GM18520 (cell line): ENCODE measurements at regions not wholly inside any gene's neighbourhood (a gene's known extent, or its start where the extent isn't known, plus 50 kb on each side); places are given as distances from the start of the nearest gene placed in this dataset.

Experiments
- ATAC-seq: cut with Tn5 transposase; IDR thresholded peaks from one replicate; pipeline ENCODE4 v1.9.1; 2021; ENCODE audit not compliant: unreplicated experiment

DNA sequence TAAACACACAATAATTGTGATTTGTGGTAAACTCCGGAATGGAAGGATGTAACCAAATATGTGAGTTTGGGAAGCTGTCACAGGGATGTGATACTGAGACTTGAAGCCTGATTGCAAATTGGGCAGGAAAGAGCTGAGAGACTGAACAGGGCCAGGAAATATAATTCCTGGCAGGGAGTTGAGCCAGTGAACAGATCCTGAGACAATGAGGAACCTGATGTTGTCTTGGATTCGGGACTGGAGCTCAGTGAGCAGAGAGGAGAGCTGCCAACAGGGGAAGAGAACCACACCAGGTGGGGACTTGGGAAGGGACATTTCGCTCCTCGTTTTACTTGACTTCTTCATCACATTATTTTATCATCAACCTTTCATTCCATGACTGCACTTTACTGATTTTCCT lies 386.0 kb downstream of the TLL1 start:
- ATAC-seq: no peak

DNA sequence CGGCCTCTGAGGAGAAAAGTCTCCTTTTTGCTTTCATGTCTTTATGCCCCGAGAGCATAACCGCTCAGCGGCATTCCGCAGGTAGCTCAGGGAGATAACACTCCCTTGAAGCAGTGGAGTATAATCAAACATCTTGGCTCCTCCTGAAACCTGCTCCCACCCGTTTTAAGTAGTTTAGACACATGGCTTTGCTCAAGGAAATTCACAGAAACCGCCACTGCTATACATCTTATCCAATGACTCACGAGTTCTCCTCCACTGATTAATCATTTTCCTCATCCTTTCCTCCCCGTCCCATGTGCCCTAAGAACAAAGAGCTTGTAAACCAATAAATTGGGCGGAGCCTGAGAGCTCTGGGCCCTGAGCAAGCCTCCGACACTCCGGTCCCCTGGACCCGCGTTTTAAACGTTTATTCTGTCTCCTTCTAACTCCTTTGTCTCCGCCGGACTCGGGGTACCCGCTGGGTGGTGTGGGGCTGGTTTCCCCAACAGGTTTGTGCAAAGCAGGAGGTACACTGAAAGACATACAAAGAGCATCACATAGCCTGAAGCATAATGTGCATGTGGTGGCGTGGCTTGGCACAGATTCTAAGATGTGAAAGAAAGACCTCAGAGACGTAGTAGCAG lies 401.2 kb downstream of the TLL1 start:
- ATAC-seq: no peak

DNA sequence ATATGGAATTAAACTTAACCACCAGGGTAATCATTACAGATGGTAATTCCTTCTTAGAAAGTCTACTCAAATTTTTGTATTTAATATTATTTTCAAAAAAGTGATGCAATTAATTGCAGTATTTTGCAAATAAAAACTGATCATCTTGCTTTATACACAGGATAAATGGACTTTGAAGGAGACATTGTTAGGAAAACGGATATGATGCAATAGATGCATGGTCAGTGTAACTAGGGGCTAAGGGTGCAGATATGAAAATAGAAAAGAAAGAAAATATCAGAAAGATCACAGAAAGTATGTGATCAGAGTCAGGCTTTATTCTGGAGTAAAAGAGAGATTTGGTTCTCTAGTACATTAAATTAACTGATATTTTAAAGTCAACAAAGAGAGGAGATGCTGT lies 401.7 kb downstream of the TLL1 start:
- no peak for ATAC-seq

DNA sequence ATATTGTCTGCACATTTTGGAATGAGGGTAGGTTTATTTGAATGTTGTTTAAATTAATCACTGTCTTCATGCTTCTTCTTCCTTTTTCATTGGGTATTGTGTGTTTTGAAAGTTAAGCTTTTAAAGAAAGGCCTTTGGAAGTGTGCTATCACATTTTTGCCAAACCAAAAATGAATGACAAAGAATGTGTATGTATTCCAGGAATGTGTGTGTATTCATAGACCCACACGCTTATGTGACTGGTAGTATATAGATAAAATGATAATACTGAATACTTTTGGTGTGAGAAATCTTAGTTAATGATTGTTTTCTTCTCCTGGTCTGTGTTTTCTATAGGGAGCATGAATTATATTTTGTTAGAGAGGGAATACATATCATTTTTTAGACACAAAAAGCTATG lies 404.4 kb downstream of the TLL1 start:
- ATAC-seq: no peak

DNA sequence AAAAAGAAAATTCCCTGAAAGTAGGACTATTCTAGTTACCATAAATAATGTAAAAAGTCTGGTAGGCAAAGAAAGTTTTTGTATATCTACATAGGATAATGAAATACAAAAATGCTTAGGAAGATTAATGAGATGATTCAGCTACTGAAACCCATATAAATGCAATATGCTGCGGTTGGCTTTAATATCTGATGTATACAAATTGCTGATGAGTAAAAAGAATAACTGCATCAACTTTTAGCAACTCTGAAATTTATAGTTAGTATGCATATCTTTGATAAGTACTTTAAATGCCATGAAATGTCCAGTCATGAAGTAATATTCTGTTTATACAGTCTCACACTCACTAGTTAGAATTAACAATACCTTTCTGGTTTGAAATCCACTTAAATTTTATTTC lies 404.8 kb downstream of the TLL1 start:
- ATAC-seq: no peak

DNA sequence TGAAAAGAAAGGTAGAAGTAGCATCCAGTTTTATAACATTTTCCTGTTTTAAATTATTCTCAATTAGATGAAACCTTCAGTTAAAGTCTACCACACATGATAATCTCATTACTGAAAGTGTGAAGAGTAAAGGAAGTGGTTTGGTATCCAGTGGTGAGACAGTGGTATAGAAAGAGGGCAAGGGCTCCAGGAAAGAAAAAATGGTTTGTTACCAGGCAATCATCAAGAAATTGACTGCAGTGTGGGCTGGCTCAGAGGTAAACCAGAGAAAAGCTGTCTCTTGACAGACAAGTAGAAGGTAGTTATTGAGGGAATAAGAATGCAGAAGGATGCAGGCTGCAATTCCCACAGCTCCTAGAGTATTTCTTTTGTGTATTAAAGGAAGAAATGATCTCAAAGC lies 406.2 kb downstream of the TLL1 start:
- no peak for ATAC-seq

DNA sequence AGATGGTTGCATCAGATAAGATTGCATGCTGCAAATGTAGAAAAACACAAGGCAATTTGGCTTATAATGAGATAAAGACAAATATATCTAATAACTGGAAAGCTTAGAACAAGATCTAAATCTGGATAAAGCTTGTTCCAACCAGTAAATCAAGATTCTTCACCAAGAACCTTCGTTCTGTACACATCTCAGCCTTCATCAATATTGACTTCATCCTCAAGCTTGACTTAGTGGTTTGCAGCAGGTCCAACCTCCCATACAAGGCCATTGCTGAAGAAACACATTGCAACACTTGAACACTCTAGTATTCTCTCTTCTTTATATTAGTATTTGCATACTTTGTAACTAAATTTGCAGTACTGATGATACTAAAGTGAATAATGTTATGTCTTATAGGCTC lies 407.6 kb downstream of the TLL1 start:
- no peak for ATAC-seq

DNA sequence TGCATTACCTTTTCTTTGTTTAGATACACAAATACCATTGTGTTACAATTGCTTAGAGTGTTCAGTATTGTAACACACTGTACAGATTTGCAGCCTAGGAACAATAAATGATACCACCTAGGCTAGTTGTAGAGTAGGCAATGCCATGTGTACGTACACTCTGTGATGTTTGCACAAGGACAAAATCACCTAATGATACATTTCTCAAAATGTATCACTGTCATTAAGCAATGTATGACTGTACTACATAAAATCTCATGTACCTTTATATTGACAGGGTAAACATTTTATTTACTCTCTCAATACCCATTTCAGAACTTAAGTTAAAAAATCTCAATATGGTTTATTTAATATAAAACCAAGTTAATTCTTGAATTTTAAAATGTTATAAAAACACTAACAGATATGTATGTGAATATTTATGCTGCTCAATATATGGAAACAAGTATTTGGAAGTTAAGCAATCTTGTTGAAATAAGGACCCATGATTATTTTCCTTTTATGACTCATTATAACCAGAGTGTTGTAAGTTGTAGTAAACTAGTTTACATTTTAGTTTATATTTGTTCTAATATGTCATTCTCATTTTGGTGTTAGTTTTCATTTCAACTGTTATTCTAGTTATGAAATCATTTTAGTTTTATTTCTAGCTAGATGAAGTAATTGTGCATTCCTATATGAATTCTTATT lies 409.2 kb downstream of the TLL1 start:
- ATAC-seq: no peak

DNA sequence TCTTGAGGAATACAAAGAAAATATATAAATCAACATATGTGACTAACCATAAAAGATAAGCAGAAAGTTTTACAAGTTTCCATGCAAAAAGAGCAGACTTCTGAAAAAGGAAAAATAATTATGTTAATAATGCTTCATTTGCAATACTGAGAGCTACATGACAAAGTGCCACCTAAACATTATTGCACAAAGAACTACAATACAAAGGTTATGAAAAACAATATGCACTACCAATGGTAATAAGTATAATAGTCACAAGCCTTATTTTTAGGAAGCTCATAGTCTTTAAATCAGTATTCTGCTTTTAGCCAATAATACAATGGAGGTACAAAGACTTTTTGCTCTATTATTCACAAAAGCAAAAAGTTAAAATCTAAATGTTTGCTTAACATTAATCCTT lies 411.2 kb downstream of the TLL1 start:
- ATAC-seq: no peak

DNA sequence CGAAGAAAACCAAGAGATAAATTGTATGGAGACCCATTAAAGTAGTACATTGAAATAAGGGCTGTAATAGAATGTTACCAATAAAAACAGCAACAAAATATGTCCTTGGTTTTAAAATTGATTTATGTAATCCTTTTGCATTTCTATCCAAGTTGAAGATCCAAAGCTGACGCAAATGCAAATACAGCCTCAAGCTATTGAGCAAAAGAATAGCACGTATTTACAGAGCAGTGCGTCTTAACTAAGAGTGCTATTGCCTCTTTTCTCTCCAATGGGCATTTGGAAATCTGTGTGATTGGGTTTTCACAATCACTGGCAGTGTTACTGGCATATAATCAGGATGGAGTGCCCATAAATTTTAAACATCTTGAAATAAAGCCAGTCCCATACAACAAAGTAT lies 417.4 kb downstream of the TLL1 start:
- no peak for ATAC-seq

DNA sequence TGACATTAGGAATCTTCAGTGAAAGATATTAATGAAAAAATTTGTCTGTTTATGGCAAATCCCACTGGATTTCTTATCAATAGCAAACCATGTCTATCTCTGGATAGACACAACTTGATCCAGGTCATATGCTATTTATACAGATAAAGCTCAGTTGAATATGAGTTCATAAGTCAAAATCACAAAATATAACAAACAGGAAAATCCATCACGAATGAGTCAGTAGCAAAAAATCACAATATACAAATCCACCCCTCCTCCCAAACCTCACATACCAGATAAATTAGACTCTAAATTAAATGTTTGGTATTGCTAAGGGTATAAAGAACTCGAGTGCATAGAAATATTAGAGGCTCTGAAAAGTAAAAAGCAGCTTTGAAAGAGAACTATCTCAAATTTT lies 420.5 kb downstream of the TLL1 start:
- ATAC-seq: no peak

DNA sequence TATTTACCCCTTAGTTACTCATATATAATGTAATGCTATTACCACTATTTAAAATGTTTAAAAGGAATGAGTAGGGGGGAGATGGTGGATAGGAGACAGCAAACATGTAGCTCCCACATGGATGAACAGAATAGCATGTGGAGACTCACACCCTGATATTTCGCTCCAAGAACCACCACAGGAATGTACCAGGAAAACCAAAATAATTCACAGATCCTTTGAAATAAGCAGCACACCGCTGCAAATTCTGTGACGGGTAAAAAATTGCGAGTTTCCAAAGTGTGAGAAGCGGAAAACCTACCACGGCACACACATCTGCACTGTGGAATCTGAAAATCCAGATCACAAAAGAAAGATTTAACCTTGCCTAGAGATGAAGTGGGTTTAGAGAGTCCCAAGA lies 428.2 kb downstream of the TLL1 start:
- no peak for ATAC-seq

DNA sequence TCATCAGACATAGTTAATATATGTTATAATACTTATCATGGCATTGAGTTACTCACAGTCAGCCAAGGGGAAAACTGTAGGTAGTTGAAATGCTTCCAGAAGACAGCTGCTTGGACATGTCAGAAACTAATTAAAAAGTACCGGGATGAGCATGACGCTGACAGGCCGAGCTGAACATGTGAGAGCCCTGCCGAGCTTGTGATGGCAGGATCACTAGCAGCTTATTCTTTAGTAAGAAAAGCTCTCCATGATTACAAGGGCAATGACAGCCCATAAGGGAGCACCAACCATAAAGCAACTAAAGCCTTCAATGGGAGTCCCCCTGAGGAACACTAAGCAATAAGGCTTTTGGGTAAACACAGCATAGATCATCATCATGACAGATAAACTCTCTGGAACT lies 435.6 kb downstream of the TLL1 start:
- no peak for ATAC-seq

DNA sequence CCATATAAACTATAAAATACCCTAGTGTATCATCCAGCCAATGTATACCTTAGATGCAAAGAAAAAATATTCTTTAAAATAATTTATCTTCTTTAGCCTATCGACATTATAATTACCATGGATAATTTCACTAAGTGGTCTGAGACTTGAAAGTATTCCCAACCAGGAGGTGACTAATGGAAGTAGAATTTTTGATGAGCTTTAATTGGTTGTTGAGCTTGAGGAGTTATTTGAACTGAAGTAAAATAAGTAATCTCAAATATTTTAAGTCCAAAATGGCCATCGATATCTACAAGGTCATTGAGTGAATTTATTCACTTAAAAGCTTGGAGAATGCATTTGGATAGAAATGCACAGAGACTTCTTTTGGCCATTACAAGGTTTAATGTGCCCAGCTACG lies 436.2 kb downstream of the TLL1 start:
- no peak for ATAC-seq

DNA sequence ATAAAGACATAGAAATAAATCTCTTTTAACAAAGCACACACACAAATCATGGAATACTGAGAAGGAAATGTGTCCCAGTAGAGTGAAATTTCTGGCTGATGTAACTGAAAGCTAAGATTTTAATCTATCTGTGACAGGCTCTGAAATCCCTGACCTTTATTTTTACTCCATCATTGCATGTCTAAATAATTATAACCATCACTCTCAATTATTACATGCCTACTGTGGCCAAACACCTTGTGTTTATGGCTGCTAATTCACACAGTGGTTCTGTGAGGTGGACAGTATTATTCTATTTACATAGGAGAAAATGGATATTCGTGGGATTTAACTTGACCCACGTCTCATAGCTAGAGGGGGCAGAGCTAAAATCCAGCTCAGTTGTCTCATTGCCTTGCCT lies 438.1 kb downstream of the TLL1 start:
- no peak for ATAC-seq

DNA sequence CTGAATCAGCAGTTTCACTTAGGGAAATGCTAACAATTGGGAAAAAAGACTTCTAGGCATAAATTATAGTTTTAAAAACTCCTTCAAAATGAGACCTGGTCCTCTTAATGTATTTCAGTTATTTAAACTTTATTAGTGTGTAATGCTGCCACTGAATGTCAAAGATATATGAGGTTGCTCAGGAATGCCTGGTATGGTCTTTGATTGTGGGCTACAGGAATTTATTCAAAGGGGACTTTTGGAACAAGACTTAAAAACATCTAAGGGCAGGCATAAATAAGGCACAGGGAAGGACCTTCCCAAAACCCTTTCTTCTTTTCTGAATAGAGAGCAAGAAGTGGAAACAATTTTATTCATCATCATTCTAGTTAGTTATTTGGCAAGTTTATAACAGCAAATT lies 439.1 kb downstream of the TLL1 start:
- no peak for ATAC-seq

DNA sequence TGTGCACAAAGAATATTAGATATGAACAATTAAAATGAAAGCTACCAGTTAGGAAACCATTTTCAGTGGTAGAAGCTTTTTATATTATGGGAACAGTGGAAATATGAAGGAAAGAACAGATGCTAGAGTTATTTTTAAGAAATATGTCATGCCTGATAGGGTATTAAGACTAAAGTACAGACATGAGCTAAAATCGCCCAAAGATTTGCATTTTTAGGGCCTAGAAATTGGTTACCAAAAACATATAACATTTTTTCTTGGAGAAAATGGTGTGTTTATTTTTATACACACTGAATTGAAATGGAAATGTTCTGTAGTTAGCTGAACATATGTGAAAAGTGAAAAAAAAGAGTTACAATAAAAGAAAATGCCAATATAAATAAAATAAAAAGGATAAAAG lies 441.9 kb downstream of the TLL1 start:
- ATAC-seq: no peak

DNA sequence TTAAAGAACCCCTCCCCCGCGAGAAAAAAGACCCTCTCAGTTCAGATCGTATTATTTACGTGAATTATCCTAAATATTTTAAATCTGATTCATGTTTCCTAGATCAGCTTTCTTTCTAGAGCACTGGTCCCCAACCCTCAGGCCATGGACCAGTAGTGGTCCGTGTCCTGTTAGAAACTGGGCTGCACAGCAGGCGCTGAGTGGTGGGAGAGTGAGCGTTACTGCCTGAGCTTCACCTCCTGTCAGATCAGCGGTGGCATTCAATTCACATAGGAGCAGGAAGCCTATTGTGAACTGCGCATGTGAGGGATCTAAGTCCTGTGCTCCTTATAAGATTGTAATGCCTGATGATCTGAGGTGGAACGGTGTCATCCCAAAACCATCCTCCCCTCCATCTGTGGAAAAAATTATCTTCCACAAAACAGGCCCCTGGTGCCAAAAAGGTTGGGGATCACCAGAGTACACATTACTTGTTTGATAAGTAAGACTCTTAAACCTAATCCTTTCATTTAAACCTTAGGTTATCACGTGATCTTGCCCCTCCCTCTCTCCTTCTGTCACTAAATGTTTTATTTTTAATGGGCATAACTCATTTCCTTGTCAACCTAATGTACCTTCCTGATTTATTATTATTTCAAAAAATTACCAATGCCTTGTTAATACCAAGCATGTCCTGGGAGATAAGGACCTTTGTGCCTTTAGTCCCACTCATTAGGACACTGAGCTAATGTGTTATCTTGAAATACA lies 442.9 kb downstream of the TLL1 start:
- no peak for ATAC-seq

DNA sequence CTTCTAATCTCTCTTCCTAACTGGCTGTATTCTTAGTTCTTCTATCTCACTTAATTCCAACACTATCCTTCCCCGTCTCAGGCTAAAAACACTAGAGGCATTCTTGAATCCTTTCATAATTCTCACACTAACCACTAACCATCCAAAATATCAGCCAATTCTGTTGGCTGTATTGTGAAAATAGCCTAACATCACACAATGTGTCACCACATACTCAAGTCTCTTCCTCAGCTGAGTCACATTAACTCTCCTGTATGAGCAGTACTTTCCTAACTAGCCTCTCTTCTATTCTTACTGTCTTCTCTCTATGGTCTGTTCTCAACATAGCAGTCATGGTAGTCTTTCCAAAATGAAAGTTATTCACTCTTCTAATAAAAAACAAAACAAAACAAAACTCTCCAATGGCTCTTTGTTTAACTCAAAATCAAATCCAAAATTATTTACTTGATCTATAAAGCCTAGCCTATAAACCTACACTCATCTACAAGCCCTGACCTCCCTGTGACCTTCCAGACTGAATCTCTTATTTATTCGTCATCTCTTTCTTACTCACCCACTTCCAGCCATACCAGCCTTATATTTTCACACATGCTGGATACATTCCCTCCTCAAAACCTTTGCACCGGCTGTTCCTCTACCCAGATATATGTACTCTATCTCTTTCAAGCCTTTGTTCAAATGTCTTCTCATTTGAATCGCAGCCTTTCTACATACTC lies 445.9 kb downstream of the TLL1 start:
- ATAC-seq: no peak

DNA sequence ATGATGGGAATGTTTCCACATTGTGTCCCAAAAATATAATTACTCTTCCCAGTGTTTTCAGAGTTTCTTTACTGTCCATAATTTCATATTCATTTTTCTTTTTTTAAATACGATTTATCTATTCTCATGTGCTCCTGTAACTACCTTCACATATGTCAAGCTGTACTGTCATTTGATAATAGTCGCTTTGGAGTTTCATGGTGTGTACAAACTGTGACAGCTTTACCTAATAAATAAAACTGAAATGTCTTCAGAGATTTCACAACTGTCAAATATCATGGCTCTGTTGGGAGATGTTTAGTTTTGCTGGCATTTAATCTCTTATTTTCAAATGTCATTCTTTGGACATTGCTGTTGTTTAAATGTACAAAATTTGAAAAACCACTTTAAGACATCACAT lies 450.2 kb downstream of the TLL1 start:
- ATAC-seq: no peak

DNA sequence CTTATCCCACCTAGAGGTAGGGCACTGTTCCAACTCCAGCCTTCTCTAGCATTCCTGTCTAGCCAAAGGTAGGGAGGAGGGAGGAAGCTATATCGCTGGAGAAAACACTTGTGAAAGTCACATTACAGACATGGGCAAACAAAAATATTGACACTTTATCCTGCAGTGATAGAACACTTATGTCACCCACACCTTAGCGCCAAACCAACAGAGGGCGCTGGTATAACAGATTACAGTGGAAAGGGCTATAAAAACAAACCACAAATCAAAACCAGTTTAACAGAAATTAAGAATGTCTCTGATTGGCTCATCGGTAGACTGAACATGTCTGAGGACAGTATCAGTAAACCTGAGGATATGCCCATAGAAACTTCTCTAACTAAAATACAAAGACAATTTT lies 451.3 kb downstream of the TLL1 start:
- peak; percentile 33 for ATAC-seq
